Peyer's patch (tissue), 4 donors: ENCODE measurements at regions not wholly inside any gene's neighbourhood (a gene's known extent, or its start where the extent isn't known, plus 50 kb on each side); places are given as distances from the start of the nearest gene placed in this dataset.

Source experiments
- DNase-seq, 3 donors: peaks; one replicate each; pipeline ENCODE4 v3.0.0-alpha.2; 2017 to 2019
- H3K27ac ChIP-seq, 4 donors: fragments of 200-600 bp; sonication (generic); one replicate each; pipeline ENCODE4 v1.5.1; 2016 to 2019
- H3K27me3 ChIP-seq, 2 donors: fragments of 200-600 bp; sonication (generic); one replicate each; pipeline ENCODE4 v1.5.1; 2019
- H3K36me3 ChIP-seq, 3 donors: fragments of 200-600 bp; sonication (generic); one replicate each; pipeline ENCODE4 v1.5.1; 2016 to 2019
- H3K4me1 ChIP-seq, 4 donors: fragments of 200-600 bp; sonication (generic); one replicate each; pipeline ENCODE4 v1.5.1; 2016 to 2019
- H3K4me3 ChIP-seq, 4 donors: fragments of 200-600 bp; sonication (generic); 1 replicate in 3 of 4; 2 replicates in 1 of 4; pipeline ENCODE4 v1.5.1; 2016 to 2019; ENCODE audit warnings: mild to moderate bottlenecking in 1 of 4
- H3K9me3 ChIP-seq, 4 donors: fragments of 200-600 bp; sonication (generic); one replicate each; pipeline ENCODE4 v1.5.1; 2016 to 2019; ENCODE audit warnings: mild to moderate bottlenecking in 1 of 4
- CTCF ChIP-seq, 6 experiments: fragments of 450-650 bp in 4 of 6; fragments of 200-600 bp in 2 of 6; sonication (generic) in 1 of 6; IDR thresholded peaks; one replicate each; pipeline ENCODE4 v1.5.1; 2017 to 2019; ENCODE audit warnings: antibody characterized with exemption in 6 of 6, mild to moderate bottlenecking in 3 of 6, moderate library complexity in 1 of 6
- POLR2A ChIP-seq, 2 donors: fragments of 450-650 bp; IDR thresholded peaks; one replicate each; pipeline ENCODE4 v1.5.1; 2017; ENCODE audit warnings: antibody characterized with exemption in 2 of 2, mild to moderate bottlenecking in 2 of 2, moderate library complexity in 2 of 2

DNA sequence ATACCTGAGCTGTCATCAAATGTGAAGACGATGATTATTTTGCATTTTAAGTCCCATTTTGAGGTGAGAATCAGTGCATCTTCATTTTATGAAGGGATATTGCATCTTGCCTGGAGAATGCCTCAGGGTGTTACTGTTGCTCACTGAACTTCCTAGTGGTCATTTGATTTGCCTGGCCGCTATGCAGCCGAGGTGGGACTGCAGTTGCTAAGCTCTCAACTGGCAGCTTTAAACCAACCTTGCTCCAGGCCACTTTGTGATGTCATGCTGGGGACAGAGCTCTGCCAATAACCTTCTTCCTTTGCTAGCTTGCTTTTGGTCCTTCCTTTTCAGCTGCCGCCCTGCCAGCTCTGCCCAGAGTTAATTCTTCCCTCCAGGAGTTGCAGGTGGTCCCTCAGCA is 409.4 kb upstream of the B3GAT1 start:
- Histone ChIP-seq H3K27ac (no peak overlapping the region), H3K4me1 (no peaks in the 10 kb centered on the region), H3K27me3 (no peaks in the 10 kb centered on the region), H3K36me3 (no peaks in the 10 kb centered on the region), H3K4me3 (no peak overlapping the region), H3K9me3 (no peaks in the 10 kb centered on the region)
- DNase-seq, result no peak
- TF ChIP-seq CTCF (IDR thresholded peaks at IDR 0.05) (no peak), POLR2A (IDR thresholded peaks at IDR 0.05) (no peak)

DNA sequence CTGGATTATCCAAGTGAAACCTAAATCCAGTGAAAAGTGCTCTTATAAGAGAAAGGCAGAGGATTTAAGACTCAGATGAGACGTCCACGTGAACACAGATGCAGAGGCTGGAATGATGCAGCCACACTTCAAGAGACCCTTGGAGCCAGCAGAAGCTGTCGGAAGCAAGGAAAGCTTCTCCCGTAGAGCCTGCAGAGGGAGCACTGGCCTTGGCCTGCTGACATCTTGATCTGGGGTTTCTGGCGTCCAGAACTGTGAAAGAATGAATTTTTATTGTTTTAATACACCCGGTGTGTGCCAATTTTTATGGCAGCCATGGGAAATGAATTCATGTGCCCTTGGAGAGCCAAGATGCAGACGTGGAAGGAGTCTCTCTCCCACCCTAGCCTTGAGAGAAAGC is 407.0 kb upstream of the B3GAT1 start:
- no peak overlapping the region for H3K27ac ChIP-seq
- DNase-seq, result no peak

DNA sequence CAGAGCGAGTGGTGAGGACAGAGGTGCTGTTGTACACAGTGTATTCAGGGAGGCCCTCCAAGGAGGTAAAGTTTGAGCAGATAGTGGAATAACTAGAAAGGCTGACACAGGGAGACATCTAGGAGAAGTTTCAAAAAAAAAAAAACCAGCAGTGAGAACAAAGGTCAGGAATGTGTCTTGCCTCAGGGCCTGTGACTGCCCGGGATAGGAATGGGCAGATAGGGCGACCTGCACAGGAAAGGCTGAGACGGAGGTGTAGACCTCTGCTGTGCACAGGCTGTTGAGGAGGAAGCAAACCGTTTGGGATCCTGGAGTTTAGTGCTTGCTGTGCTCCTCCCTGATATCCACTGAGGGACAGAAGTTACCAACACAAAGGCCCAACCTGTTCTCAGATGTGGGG is 406.5 kb upstream of the B3GAT1 start:
- Histone ChIP-seq H3K36me3 (no peaks in the 10 kb centered on the region), H3K4me3 (no peak overlapping the region), H3K9me3 (no peaks in the 10 kb centered on the region), H3K4me1 (no peaks in the 10 kb centered on the region), H3K27ac (no peak overlapping the region), H3K27me3 (no peaks in the 10 kb centered on the region)
- TF ChIP-seq POLR2A (IDR thresholded peaks at IDR 0.05), result no peak
- TF ChIP-seq CTCF (IDR thresholded peaks at IDR 0.05), result no peak
- DNase-seq, result no peak

More for the DNA sequence above, 407.0 kb upstream of the B3GAT1 start:
- H3K9me3 ChIP-seq, result no peaks in the 10 kb centered on the region
- TF ChIP-seq CTCF (IDR thresholded peaks at IDR 0.05) (no peak), POLR2A (IDR thresholded peaks at IDR 0.05) (no peak)
- H3K36me3 ChIP-seq, result no peaks in the 10 kb centered on the region
- H3K4me1 ChIP-seq, result no peaks in the 10 kb centered on the region
- H3K27me3 ChIP-seq, result no peaks in the 10 kb centered on the region
- no peak overlapping the region for H3K4me3 ChIP-seq

- DNase-seq, result no peak
- Histone ChIP-seq H3K36me3 (no peaks in the 10 kb centered on the region), H3K27ac (no peak overlapping the region), H3K4me1 (no peaks in the 10 kb centered on the region), H3K9me3 (no peaks in the 10 kb centered on the region), H3K4me3 (no peak overlapping the region), H3K27me3 (no peaks in the 10 kb centered on the region)
- TF ChIP-seq CTCF (IDR thresholded peaks at IDR 0.05) (no peak), POLR2A (IDR thresholded peaks at IDR 0.05) (no peak)
These were observed 403.4 kb upstream of the B3GAT1 start for GRCh38 chr11:134815404-134815803.

DNA sequence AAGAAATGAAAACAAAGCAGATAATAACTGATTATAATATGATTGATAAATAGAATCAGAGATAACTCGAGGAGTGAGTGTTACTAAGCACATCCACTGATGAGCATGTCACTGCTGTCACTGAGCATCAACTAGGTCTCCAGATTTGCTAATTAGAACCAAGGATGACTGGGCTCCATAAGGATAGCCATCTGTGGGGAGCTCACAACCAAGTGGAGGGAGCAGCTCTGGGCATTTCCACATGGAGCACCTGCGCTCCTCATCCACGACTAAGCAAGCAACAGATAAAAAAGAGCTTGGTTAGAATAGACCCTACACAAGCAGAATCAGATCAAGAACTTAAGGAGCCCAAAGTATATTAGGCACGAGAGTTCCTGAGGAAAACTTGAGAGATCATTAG is 396.0 kb upstream of the B3GAT1 start:
- H3K27ac ChIP-seq, result no peak overlapping the region
- H3K4me3 ChIP-seq, result no peak overlapping the region
- DNase-seq, result no peak
- H3K36me3 ChIP-seq, result no peaks in the 10 kb centered on the region
- no peaks in the 10 kb centered on the region for H3K9me3 ChIP-seq
- no peaks in the 10 kb centered on the region for H3K27me3 ChIP-seq
- TF ChIP-seq CTCF (IDR thresholded peaks at IDR 0.05), result no peak
- TF ChIP-seq POLR2A (IDR thresholded peaks at IDR 0.05), result no peak
- no peaks in the 10 kb centered on the region for H3K4me1 ChIP-seq

GRCh38 chr11:134802598-134802997 is 390.6 kb upstream of the B3GAT1 start:
- Histone ChIP-seq H3K9me3 (no peaks in the 10 kb centered on the region), H3K27me3 (no peaks in the 10 kb centered on the region), H3K4me1 (no peaks in the 10 kb centered on the region), H3K27ac (no peak overlapping the region), H3K36me3 (no peaks in the 10 kb centered on the region), H3K4me3 (no peak overlapping the region)
- no peak for TF ChIP-seq POLR2A (IDR thresholded peaks at IDR 0.05)
- no peak for TF ChIP-seq CTCF (IDR thresholded peaks at IDR 0.05)
- no peak for DNase-seq
